ENCODE measurements at regions not wholly inside any gene's neighbourhood (a gene's known extent, or its start where the extent isn't known, plus 50 kb on each side); places are given as distances from the start of the nearest gene placed in this dataset.

DNA sequence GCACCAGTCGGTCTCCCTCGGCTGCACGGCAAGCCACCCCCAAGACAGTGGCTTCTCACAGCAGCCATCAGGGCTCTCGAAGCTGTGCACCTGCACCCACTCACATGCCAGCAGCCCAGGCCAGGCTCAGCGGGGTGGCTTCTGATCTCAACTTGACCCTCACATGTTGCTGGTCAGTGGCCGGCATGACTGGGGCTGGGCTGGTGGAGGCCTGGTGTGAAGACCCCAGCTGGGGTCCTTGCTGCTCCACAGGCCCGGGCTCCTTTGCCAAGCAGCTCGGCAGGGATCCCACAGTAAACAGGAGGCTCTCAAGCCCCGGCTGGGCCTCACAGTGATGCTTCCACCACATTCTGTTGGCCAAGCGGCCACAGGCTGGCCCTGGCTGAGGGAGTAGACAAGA, 128.2 kb downstream of the BRD1 start:
- TF ChIP-seq RARB (CRISPR knock-in tag; IDR thresholded peaks at IDR 0.05), result no peak
- no peak for TF ChIP-seq TCF4 (CRISPR knock-in tag; IDR thresholded peaks at IDR 0.05; ENCODE audit: borderline replicate concordance)
- no peak for TF ChIP-seq SNAI2 (CRISPR knock-in tag; IDR thresholded peaks at IDR 0.05)
- TF ChIP-seq ZFP3 (CRISPR knock-in tag; IDR thresholded peaks at IDR 0.05), result no peak
- TF ChIP-seq, protein P1, sequence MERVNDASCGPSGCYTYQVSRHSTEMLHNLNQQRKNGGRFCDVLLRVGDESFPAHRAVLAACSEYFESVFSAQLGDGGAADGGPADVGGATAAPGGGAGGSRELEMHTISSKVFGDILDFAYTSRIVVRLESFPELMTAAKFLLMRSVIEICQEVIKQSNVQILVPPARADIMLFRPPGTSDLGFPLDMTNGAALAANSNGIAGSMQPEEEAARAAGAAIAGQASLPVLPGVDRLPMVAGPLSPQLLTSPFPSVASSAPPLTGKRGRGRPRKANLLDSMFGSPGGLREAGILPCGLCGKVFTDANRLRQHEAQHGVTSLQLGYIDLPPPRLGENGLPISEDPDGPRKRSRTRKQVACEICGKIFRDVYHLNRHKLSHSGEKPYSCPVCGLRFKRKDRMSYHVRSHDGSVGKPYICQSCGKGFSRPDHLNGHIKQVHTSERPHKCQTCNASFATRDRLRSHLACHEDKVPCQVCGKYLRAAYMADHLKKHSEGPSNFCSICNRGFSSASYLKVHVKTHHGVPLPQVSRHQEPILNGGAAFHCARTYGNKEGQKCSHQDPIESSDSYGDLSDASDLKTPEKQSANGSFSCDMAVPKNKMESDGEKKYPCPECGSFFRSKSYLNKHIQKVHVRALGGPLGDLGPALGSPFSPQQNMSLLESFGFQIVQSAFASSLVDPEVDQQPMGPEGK (CRISPR knock-in tag; IDR thresholded peaks at IDR 0.05; ENCODE audit: borderline replicate concordance), result no peak
- TF ChIP-seq, protein P2, sequence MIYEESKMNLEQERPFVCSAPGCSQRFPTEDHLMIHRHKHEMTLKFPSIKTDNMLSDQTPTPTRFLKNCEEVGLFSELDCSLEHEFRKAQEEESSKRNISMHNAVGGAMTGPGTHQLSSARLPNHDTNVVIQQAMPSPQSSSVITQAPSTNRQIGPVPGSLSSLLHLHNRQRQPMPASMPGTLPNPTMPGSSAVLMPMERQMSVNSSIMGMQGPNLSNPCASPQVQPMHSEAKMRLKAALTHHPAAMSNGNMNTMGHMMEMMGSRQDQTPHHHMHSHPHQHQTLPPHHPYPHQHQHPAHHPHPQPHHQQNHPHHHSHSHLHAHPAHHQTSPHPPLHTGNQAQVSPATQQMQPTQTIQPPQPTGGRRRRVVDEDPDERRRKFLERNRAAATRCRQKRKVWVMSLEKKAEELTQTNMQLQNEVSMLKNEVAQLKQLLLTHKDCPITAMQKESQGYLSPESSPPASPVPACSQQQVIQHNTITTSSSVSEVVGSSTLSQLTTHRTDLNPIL (CRISPR knock-in tag; IDR thresholded peaks at IDR 0.05; ENCODE audit: low read depth), result no peak
- no peak for TF ChIP-seq ZNF8 (CRISPR knock-in tag; IDR thresholded peaks at IDR 0.05)
- no peak for TF ChIP-seq ISL1 (CRISPR knock-in tag; IDR thresholded peaks at IDR 0.05)
- no peak for TF ChIP-seq TOX (CRISPR knock-in tag; IDR thresholded peaks at IDR 0.05; ENCODE audit: borderline replicate concordance)
- no peak for TF ChIP-seq CSDC2 (CRISPR knock-in tag; IDR thresholded peaks at IDR 0.05)
- TF ChIP-seq, protein P3, sequence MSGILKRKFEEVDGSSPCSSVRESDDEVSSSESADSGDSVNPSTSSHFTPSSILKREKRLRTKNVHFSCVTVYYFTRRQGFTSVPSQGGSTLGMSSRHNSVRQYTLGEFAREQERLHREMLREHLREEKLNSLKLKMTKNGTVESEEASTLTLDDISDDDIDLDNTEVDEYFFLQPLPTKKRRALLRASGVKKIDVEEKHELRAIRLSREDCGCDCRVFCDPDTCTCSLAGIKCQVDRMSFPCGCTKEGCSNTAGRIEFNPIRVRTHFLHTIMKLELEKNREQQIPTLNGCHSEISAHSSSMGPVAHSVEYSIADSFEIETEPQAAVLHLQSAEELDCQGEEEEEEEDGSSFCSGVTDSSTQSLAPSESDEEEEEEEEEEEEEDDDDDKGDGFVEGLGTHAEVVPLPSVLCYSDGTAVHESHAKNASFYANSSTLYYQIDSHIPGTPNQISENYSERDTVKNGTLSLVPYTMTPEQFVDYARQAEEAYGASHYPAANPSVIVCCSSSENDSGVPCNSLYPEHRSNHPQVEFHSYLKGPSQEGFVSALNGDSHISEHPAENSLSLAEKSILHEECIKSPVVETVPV (CRISPR knock-in tag; IDR thresholded peaks at IDR 0.05), result no peak
- no peak for TF ChIP-seq PPARA (CRISPR knock-in tag; IDR thresholded peaks at IDR 0.05; ENCODE audit: borderline replicate concordance)
- TF ChIP-seq ARNTL (CRISPR knock-in tag; IDR thresholded peaks at IDR 0.05; ENCODE audit: borderline replicate concordance, low read depth), result no peak

All from SK-N-SH treated with all-trans-retinoic acid at 6 μM for 48 hours (cell line).